ENCODE measurements at regions not wholly inside any gene's neighbourhood (a gene's known extent, or its start where the extent isn't known, plus 50 kb on each side); places are given as distances from the start of the nearest gene placed in this dataset.

- H3K36me3 ChIP-seq: peaks cover 0 to 18% (median 7%) of the 10 kb centered on the region in 4 donors
- H3K27me3 ChIP-seq: no peaks in the 10 kb centered on the region
- intact Hi-C loops (cut with DNase I): no loop called here
- no peak overlapping the region for H3K4me3 ChIP-seq
- H3K27ac ChIP-seq (replicated peaks in 1 of 4): no peak overlapping the region
- 73% methylated on average over 2 of the region's 2 CpGs for WGBS
- TF ChIP-seq POLR2AphosphoS5 (IDR thresholded peaks at IDR 0.05): no peak
- TF ChIP-seq EP300 (IDR thresholded peaks at IDR 0.05): no peak
- no peak for TF ChIP-seq CTCF (IDR thresholded peaks at IDR 0.05)
- no peak for TF ChIP-seq POLR2A (IDR thresholded peaks at IDR 0.05; ENCODE audit: low read depth)
- H3K9me3 ChIP-seq: no peaks in the 10 kb centered on the region
- peaks cover 0 to under 1% (median 0%) of the 10 kb centered on the region in 4 donors for H3K4me1 ChIP-seq
- DNase-seq (ENCODE audit: extremely low spot score): no peak
Observed at GRCh38 chr9:121592265-121592664, 59.2 kb upstream of the DAB2IP start.

DNA sequence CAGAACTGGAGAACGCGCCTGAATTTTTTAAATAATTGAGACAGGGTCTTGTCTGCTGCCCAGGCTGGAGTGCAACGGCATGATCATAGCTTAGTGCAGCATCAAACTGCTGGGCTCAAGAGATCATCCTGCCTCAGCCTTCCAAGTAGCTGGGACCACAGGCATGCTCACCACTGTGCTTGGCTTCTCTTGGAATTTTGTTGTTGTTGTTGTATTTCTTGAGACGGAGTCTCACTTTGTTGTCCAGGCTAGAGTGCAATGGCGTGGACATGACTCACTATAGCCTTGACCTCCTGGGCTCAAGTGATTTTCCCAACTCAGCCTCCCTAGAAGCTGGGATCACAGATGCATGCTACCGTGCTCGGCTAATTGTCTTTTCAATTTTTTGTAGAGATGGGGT is 58.4 kb upstream of the DAB2IP start:
- no peak for DNase-seq (ENCODE audit: extremely low spot score)
- no peaks in the 10 kb centered on the region for H3K9me3 ChIP-seq
- H3K27me3 ChIP-seq: no peaks in the 10 kb centered on the region
- TF ChIP-seq POLR2A (IDR thresholded peaks at IDR 0.05; ENCODE audit: low read depth): no peak
- TF ChIP-seq EP300 (IDR thresholded peaks at IDR 0.05): no peak
- TF ChIP-seq POLR2AphosphoS5 (IDR thresholded peaks at IDR 0.05): no peak
- no peak for TF ChIP-seq CTCF (IDR thresholded peaks at IDR 0.05)
- 90% methylated on average over 6 of the region's 7 CpGs for WGBS
- no peak overlapping the region for H3K27ac ChIP-seq (replicated peaks in 1 of 4)
- H3K36me3 ChIP-seq: peaks cover 0 to 18% (median 7%) of the 10 kb centered on the region in 4 donors
- H3K4me1 ChIP-seq: peaks cover 0 to 8% (median 7%) of the 10 kb centered on the region in 4 donors
- intact Hi-C loops (cut with DNase I): no loop called here
- no peak overlapping the region for H3K4me3 ChIP-seq

DNA sequence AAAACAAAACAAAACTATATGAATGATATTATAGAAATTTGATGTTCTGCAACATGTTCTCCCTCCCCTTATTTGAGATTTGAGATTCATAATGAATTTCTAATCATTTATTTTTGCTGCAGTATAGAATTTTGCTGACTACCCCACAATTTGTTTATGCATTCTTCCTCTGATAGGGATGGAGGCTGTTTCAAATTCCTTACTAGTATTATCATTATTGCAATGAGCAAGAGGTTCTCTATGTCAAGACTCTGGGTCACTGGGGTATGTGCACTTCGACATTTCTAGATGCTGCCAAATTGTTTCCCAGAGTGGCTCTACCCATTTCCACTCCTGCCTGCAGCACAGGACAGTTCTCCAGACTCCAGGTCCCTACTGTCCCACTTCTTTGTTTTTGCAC is 54.9 kb upstream of the DAB2IP start:
- 72% methylated on average over 1 of the region's 1 CpG for WGBS
- Histone ChIP-seq H3K36me3 (no peaks in the 10 kb centered on the region), H3K4me3 (no peak overlapping the region), H3K27me3 (no peaks in the 10 kb centered on the region), H3K27ac (replicated peaks in 1 of 4) (no peak overlapping the region), H3K9me3 (no peaks in the 10 kb centered on the region), H3K4me1 (peaks cover 19 to 41% (median 38%) of the 10 kb centered on the region in 4 donors)
- no peak for DNase-seq (ENCODE audit: extremely low spot score)
- intact Hi-C loops (cut with DNase I): loop anchor here (5.0 kb wide), 1 partner anchor 44 kb away; no protein-coding TSS in a partner anchor
- TF ChIP-seq CTCF (IDR thresholded peaks at IDR 0.05) (no peak), EP300 (IDR thresholded peaks at IDR 0.05) (no peak), POLR2A (IDR thresholded peaks at IDR 0.05; ENCODE audit: low read depth) (no peak), POLR2AphosphoS5 (IDR thresholded peaks at IDR 0.05) (no peak)

DNA sequence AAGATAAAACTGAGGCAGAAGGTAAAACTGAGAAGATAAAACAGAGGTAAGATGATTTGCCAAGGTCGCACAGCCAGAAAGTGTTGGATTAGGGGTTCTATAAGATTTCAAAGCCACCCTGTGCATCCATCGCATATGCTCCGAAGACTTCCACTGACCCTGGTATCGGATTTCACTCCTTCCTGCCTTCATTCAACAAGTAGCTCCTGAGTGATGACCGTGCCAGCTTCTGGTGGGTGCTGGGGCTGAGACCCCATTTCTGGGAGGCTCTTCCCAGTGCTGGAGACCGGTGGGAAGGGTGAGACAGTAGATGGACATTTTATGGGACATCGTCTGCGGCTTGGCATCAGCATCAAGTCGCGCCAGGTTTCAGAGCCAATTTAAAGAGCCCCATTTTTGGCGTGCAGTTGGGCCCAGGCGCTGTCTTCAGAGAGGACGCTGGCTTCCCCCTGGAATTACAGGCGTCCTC is 53.7 kb upstream of the DAB2IP start:
- Histone ChIP-seq H3K9me3 (no peaks in the 10 kb centered on the region), H3K4me3 (peak overlapping the region; percentile 61 to 82 (median 70)), H3K27ac (replicated peaks in 1 of 4) (peak overlapping the region; percentile 85 to 99 (median 92)), H3K36me3 (no peaks in the 10 kb centered on the region), H3K27me3 (no peaks in the 10 kb centered on the region), H3K4me1 (peaks cover 23 to 52% (median 46%) of the 10 kb centered on the region in 4 donors)
- DNase-seq (ENCODE audit: extremely low spot score): no peak
- 59% methylated on average over 10 of the region's 14 CpGs for WGBS
- intact Hi-C loops (cut with DNase I): loop anchor here (5.0 kb wide), 1 partner anchor 45 kb away; no protein-coding TSS in a partner anchor
- no peak for TF ChIP-seq EP300 (IDR thresholded peaks at IDR 0.05)
- no peak for TF ChIP-seq POLR2A (IDR thresholded peaks at IDR 0.05; ENCODE audit: low read depth)
- TF ChIP-seq POLR2AphosphoS5 (IDR thresholded peaks at IDR 0.05): no peak
- no peak for TF ChIP-seq CTCF (IDR thresholded peaks at IDR 0.05)

All from esophagus muscularis mucosa (tissue), 4 donors.